ENCODE measurements at regions not wholly inside any gene's neighbourhood (a gene's known extent, or its start where the extent isn't known, plus 50 kb on each side); places are given as distances from the start of the nearest gene placed in this dataset.

GRCh38 chr7:50185208-50185607 is 92.2 kb upstream of the ZPBP start:
- no peak overlapping the region for H3K27ac Mint-ChIP-seq
- CTCF ChIA-PET, result no interaction called here

GRCh38 chr7:50184271-50184990 is 91.4 kb upstream of the ZPBP start:
- CTCF ChIA-PET, result interaction anchor here (1.3 kb wide), 1 partner anchor 197 kb away, joined by 3 read pairs; no protein-coding TSS in a partner anchor
- no peak for DNase-seq
- Histone ChIP-seq H3K27me3 (ENCODE audit: control insufficient read depth in 1 of 2, insufficient read depth in 2 of 2, low read length in 2 of 2) (no peaks in the 10 kb centered on the region), H3K27ac (ENCODE audit: low read depth in 1 of 2, low read length in 2 of 2) (no peak overlapping the region), H3K9me3 (ENCODE audit: control insufficient read depth in 1 of 2, insufficient read depth in 1 of 2, low read length in 2 of 2) (no peaks in the 10 kb centered on the region), H3K36me3 (ENCODE audit: insufficient read depth, low read length) (no peaks in the 10 kb centered on the region), H3K4me3 (ENCODE audit: low read length) (no peak overlapping the region), H3K4me1 (ENCODE audit: insufficient read depth, low read length) (no peaks in the 10 kb centered on the region)
- POLR2A ChIA-PET, result no interaction called here
- Mint-ChIP-seq H3K4me3 (no peak overlapping the region), H3K27me3 (no peaks in the 10 kb centered on the region), H3K27ac (no peak overlapping the region), H3K4me1 (ENCODE audit: low read depth) (no peaks in the 10 kb centered on the region), H3K9me3 (peaks cover 2% of the 10 kb centered on the region), H3K36me3 (ENCODE audit: low read depth) (no peaks in the 10 kb centered on the region)
- intact Hi-C loops (cut with DNase I, micrococcal nuclease), result no loop called here
- ATAC-seq (ENCODE audit: poor library complexity), result no peak
- no peak for TF ChIP-seq CTCF (IDR thresholded peaks at IDR 0.05)

More at GRCh38 chr7:50185208-50185607, 92.2 kb upstream of the ZPBP start:
- H3K4me3 ChIP-seq (ENCODE audit: low read length), result no peak overlapping the region
- no peaks in the 10 kb centered on the region for H3K4me1 Mint-ChIP-seq (ENCODE audit: low read depth)
- peak in 1 of 14 experiments; percentile 19 for DNase-seq
- no peak for TF ChIP-seq CTCF (IDR thresholded peaks at IDR 0.05)
- no peaks in the 10 kb centered on the region for H3K9me3 ChIP-seq (ENCODE audit: control insufficient read depth in 1 of 2, insufficient read depth in 1 of 2, low read length in 2 of 2)
- no peaks in the 10 kb centered on the region for H3K36me3 ChIP-seq (ENCODE audit: insufficient read depth, low read length)
- no peaks in the 10 kb centered on the region for H3K27me3 Mint-ChIP-seq
- H3K36me3 Mint-ChIP-seq (ENCODE audit: low read depth), result no peaks in the 10 kb centered on the region
- no peak for ATAC-seq (ENCODE audit: poor library complexity)
- H3K4me1 ChIP-seq (ENCODE audit: insufficient read depth, low read length), result no peaks in the 10 kb centered on the region
- H3K9me3 Mint-ChIP-seq, result peaks cover 2% of the 10 kb centered on the region
- POLR2A ChIA-PET, result no interaction called here
- no peak overlapping the region for H3K4me3 Mint-ChIP-seq
- intact Hi-C loops (cut with DNase I, micrococcal nuclease), result no loop called here
- no peak overlapping the region for H3K27ac ChIP-seq (ENCODE audit: low read depth in 1 of 2, low read length in 2 of 2)
- no peaks in the 10 kb centered on the region for H3K27me3 ChIP-seq (ENCODE audit: control insufficient read depth in 1 of 2, insufficient read depth in 2 of 2, low read length in 2 of 2)

GRCh38 chr7:50182759-50183158 is 89.7 kb upstream of the ZPBP start:
- ATAC-seq (ENCODE audit: poor library complexity), result no peak
- Histone ChIP-seq H3K4me1 (ENCODE audit: insufficient read depth, low read length) (no peaks in the 10 kb centered on the region), H3K9me3 (ENCODE audit: control insufficient read depth in 1 of 2, insufficient read depth in 1 of 2, low read length in 2 of 2) (no peaks in the 10 kb centered on the region), H3K27me3 (ENCODE audit: control insufficient read depth in 1 of 2, insufficient read depth in 2 of 2, low read length in 2 of 2) (no peaks in the 10 kb centered on the region), H3K27ac (ENCODE audit: low read depth in 1 of 2, low read length in 2 of 2) (no peak overlapping the region), H3K36me3 (ENCODE audit: insufficient read depth, low read length) (no peaks in the 10 kb centered on the region), H3K4me3 (ENCODE audit: low read length) (no peak overlapping the region)
- no peak overlapping the region for H3K27ac Mint-ChIP-seq
- H3K4me3 Mint-ChIP-seq, result no peak overlapping the region
- TF ChIP-seq CTCF (IDR thresholded peaks at IDR 0.05), result no peak
- POLR2A ChIA-PET, result no interaction called here
- no peaks in the 10 kb centered on the region for H3K27me3 Mint-ChIP-seq
- no peak for DNase-seq
- CTCF ChIA-PET, result interaction anchor here (1.3 kb wide), 1 partner anchor 198 kb away, joined by 3 read pairs; no protein-coding TSS in a partner anchor
- no peaks in the 10 kb centered on the region for H3K9me3 Mint-ChIP-seq
- H3K4me1 Mint-ChIP-seq (ENCODE audit: low read depth), result no peaks in the 10 kb centered on the region
- intact Hi-C loops (cut with DNase I, micrococcal nuclease), result no loop called here
- no peaks in the 10 kb centered on the region for H3K36me3 Mint-ChIP-seq (ENCODE audit: low read depth)

Measured in CD4-positive, alpha-beta T cell (primary cell).